ENCODE measurements at regions not wholly inside any gene's neighbourhood (a gene's known extent, or its start where the extent isn't known, plus 50 kb on each side); places are given as distances from the start of the nearest gene placed in this dataset.
A peak's percentile ranks its signal among the peaks of the same experiment; 100 is the strongest.

DNA sequence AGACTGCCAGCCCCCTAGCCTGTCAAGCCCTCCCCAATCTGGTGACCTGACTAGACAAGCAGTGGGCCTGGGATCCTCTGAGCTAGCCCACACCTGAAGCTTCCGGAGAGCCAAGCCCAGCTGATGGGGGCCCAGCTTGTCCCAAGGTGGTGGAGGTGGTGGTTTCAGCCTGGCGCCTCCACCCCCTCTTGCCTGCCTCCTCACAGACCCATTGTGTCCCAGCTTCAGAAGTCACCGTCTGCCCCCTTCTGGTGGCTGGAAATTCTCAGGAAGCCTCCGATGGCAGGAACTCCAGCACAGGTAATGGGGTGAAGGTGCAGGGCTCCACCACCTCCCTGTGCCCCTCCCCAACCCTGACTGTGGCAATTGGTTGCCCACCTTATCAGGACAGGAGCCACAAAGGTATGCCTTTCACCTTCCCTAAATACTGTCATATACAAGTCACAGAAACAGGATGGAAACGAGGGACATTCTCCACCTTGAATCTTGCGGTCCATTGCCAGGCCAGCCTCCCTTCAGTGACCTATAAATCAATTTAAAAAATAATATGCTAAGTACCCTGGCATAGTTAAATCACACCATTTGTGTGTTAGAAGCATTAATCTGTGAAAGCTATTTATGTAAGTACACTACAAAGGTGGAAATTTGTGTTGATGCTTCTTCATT is 66.0 kb upstream of the ZNF423 start:
- Histone ChIP-seq H4K20me1 (replicated peaks; ENCODE audit: insufficient read depth) (no peaks in the 10 kb centered on the region), H3K9me2 (ENCODE audit: insufficient read depth) (peaks cover 6% of the 10 kb centered on the region; the same call in 1 of the 2 replicates), H3K4me2 (no peak overlapping the region), H3F3A (replicated peaks; ENCODE audit: low read depth) (no peaks in the 10 kb centered on the region), H3K4me1 (ENCODE audit: insufficient read depth) (no peaks in the 10 kb centered on the region), H3K36me3 (ENCODE audit: insufficient read depth) (no peaks in the 10 kb centered on the region), H3K4me3 (no peak overlapping the region), H2AFZ (peak overlapping the region; percentile 95), H3K27me3 (ENCODE audit: insufficient read depth) (no peaks in the 10 kb centered on the region), H3K79me2 (replicated peaks; ENCODE audit: insufficient read depth) (no peaks in the 10 kb centered on the region), H3K27ac (ENCODE audit: low read depth) (no peak overlapping the region)
- ATAC-seq: peak; percentile 97
- H3K27ac Mint-ChIP-seq: peak overlapping the region; percentile 56; the same call in 1 of the 2 replicates
- peak; percentile 90 for DNase-seq (ENCODE audit: low spot score)
- H3K36me3 Mint-ChIP-seq (ENCODE audit: low read depth): no peaks in the 10 kb centered on the region
- TF ChIP-seq ZNF462 (CRISPR knock-in tag; IDR thresholded peaks at IDR 0.05) (no peak), EZH2 (IDR thresholded peaks at IDR 0.05; ENCODE audit: low read depth, unreplicated experiment) (no peak), ZNF331 (CRISPR knock-in tag; IDR thresholded peaks at IDR 0.05; ENCODE audit: low read depth) (no peak), EZH2phosphoT487 (IDR thresholded peaks at IDR 0.05; ENCODE audit: unreplicated experiment) (no peak)
- TF ChIP-seq, protein P1, sequence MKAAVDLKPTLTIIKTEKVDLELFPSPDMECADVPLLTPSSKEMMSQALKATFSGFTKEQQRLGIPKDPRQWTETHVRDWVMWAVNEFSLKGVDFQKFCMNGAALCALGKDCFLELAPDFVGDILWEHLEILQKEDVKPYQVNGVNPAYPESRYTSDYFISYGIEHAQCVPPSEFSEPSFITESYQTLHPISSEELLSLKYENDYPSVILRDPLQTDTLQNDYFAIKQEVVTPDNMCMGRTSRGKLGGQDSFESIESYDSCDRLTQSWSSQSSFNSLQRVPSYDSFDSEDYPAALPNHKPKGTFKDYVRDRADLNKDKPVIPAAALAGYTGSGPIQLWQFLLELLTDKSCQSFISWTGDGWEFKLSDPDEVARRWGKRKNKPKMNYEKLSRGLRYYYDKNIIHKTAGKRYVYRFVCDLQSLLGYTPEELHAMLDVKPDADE (IDR thresholded peaks at IDR 0.05): no peak
- TF ChIP-seq, protein P2, sequence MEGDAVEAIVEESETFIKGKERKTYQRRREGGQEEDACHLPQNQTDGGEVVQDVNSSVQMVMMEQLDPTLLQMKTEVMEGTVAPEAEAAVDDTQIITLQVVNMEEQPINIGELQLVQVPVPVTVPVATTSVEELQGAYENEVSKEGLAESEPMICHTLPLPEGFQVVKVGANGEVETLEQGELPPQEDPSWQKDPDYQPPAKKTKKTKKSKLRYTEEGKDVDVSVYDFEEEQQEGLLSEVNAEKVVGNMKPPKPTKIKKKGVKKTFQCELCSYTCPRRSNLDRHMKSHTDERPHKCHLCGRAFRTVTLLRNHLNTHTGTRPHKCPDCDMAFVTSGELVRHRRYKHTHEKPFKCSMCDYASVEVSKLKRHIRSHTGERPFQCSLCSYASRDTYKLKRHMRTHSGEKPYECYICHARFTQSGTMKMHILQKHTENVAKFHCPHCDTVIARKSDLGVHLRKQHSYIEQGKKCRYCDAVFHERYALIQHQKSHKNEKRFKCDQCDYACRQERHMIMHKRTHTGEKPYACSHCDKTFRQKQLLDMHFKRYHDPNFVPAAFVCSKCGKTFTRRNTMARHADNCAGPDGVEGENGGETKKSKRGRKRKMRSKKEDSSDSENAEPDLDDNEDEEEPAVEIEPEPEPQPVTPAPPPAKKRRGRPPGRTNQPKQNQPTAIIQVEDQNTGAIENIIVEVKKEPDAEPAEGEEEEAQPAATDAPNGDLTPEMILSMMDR (conservative IDR thresholded peaks at IDR 0.05; ENCODE audit: low read depth in 2 of 2): peak; percentile 74 to 96
- H3K9me3 Mint-ChIP-seq: no peaks in the 10 kb centered on the region; the same call in 2 of the 3 replicates
- peaks cover 20% of the 10 kb centered on the region for H3K27me3 Mint-ChIP-seq (ENCODE audit: insufficient read depth, low read depth, poor library complexity)
- peaks cover 4% of the 10 kb centered on the region; the same call in 2 of the 3 replicates for H3K4me1 Mint-ChIP-seq
- no peak overlapping the region for H3K4me3 Mint-ChIP-seq

All from GM23338 (cell line).